Endothelial cell of umbilical vein (primary cell): ENCODE measurements at regions not wholly inside any gene's neighbourhood (a gene's known extent, or its start where the extent isn't known, plus 50 kb on each side); places are given as distances from the start of the nearest gene placed in this dataset.

Experiments used
- BruUV-seq: library from RNA; stranded (reverse); fragments of 400-500 nt; replicated peaks from 2 replicates; lab custom pipeline; 2021; lab: Mats Ljungman, UMichigan
- CTCF ChIA-PET: fragments of 300-600, 350-600 bp; sonication (Branson Sonifier 250); formaldehyde crosslinking; loops from one replicate; lab custom pipeline; 2021; ENCODE audit warnings: antibody characterized with exemption, inconsistent platforms; lab: Charles Lee
- POLR2A ChIA-PET: fragments of 300-600, 350-600 bp; sonication (Branson Sonifier 250); formaldehyde crosslinking; loops from one replicate; lab custom pipeline; 2021; ENCODE audit warnings: antibody characterized with exemption, inconsistent platforms; lab: Charles Lee
- DNase-seq: peaks from one replicate; pipeline ENCODE4 v3.0.0-alpha.2; 2011; ENCODE audit warnings: low read depth, low spot score
- FAIRE-seq: peaks from 2 replicates; lab custom pipeline; 2011; peaks lifted over from hg19 to GRCh38; lab: Jason Lieb, UNC
- H2AFZ ChIP-seq: 2 replicates; pipeline ENCODE4 v1.6.0; 2012; ENCODE audit warnings: low read depth, low read length, control low read depth, inconsistent platforms
- H3K27ac ChIP-seq: 2 replicates; pipeline ENCODE4 v1.5.1; 2011; ENCODE audit warnings: low read depth, mild to moderate bottlenecking, control low read depth, low read length, moderate library complexity; ENCODE audit not compliant: insufficient read depth
- H3K27me3 ChIP-seq, 2 experiments: 2 replicates each; pipeline versions ENCODE4 v1.6.0 to v1.6.1; 2011; ENCODE audit warnings: low read length in 2 of 2, mixed read lengths in 1 of 2; ENCODE audit not compliant: control insufficient read depth in 2 of 2, insufficient read depth in 2 of 2
- H3K36me3 ChIP-seq, 2 experiments: 2 replicates in 1 of 2; 3 replicates in 1 of 2; pipeline ENCODE4 v1.5.1; 2011; ENCODE audit warnings: low read length in 2 of 2, mild to moderate bottlenecking in 1 of 2, moderate library complexity in 1 of 2; ENCODE audit not compliant: control insufficient read depth in 2 of 2, insufficient read depth in 2 of 2; ENCODE audit errors: extremely low read depth in 1 of 2
- H3K4me1 ChIP-seq: 3 replicates; pipeline ENCODE4 v1.5.1; 2011; ENCODE audit warnings: mild to moderate bottlenecking, low read length; ENCODE audit not compliant: control insufficient read depth, insufficient read depth; ENCODE audit errors: extremely low read depth
- H3K4me2 ChIP-seq: 2 replicates; pipeline ENCODE4 v1.6.1; 2011; ENCODE audit warnings: low read length, control low read depth, mixed read lengths; ENCODE audit not compliant: insufficient read depth
- H3K4me3 ChIP-seq, 3 experiments: fragments of 200-600 bp in 1 of 3; sonication (generic), shearing (Covaris generic) in 1 of 3; replicated peaks in 1 of 3; 2 replicates each; pipeline ENCODE4 v1.5.1; 2011 to 2016; ENCODE audit warnings: control low read depth in 3 of 3, low read length in 3 of 3, mild to moderate bottlenecking in 2 of 3, inconsistent platforms in 1 of 3, low read depth in 1 of 3, moderate library complexity in 1 of 3; ENCODE audit not compliant: insufficient read depth in 1 of 3
- H3K79me2 ChIP-seq: 2 replicates; pipeline ENCODE4 v1.6.0; 2012; ENCODE audit warnings: low read length, inconsistent platforms; ENCODE audit not compliant: control insufficient read depth, insufficient read depth
- H3K9ac ChIP-seq: replicated peaks from 2 replicates; pipeline ENCODE3; 2011; ENCODE audit warnings: low read length, control low read depth; ENCODE audit not compliant: insufficient read depth; ENCODE audit errors: extremely low read depth
- H3K9me1 ChIP-seq: replicated peaks from 3 replicates; pipeline ENCODE4 v1.6.0; 2011; ENCODE audit warnings: mild to moderate bottlenecking, low read length; ENCODE audit not compliant: control insufficient read depth, insufficient read depth; ENCODE audit errors: extremely low read depth
- H3K9me3 ChIP-seq: replicated peaks from 2 replicates; pipeline ENCODE4 v1.5.1; 2012; ENCODE audit warnings: low read length, inconsistent platforms; ENCODE audit not compliant: control insufficient read depth, insufficient read depth
- H4K20me1 ChIP-seq: replicated peaks from 2 replicates; pipeline ENCODE3; 2011; ENCODE audit warnings: mild to moderate bottlenecking, low read length; ENCODE audit not compliant: control insufficient read depth, insufficient read depth; ENCODE audit errors: extremely low read depth
- CTCF ChIP-seq, 2 donors: IDR thresholded peaks; 1 replicate in 1 of 2; 2 replicates in 1 of 2; pipeline ENCODE4 v1.5.1; 2011; ENCODE audit warnings: low read length in 2 of 2, mild to moderate bottlenecking in 2 of 2, moderate library complexity in 2 of 2, control low read depth in 1 of 2, inconsistent platforms in 1 of 2, low read depth in 1 of 2; ENCODE audit not compliant: insufficient read depth in 1 of 2; ENCODE audit errors: extremely low read depth in 1 of 2
- EZH2 ChIP-seq: IDR thresholded peaks from 2 replicates; pipeline ENCODE4 v1.6.1; 2012; ENCODE audit warnings: borderline replicate concordance, low read depth, mild to moderate bottlenecking, moderate library complexity, low read length, inconsistent platforms; ENCODE audit not compliant: severe bottlenecking
- FOS ChIP-seq: IDR thresholded peaks from 2 replicates; pipeline ENCODE4 v1.6.1; 2011; ENCODE audit warnings: mild to moderate bottlenecking, low read length, moderate library complexity, borderline replicate concordance; ENCODE audit not compliant: insufficient read depth
- GATA2 ChIP-seq: IDR thresholded peaks from 2 replicates; pipeline ENCODE4 v1.7.0; 2011; ENCODE audit warnings: low read depth, mild to moderate bottlenecking, moderate library complexity, mixed read lengths, low read length; ENCODE audit not compliant: insufficient read length, insufficient read depth
- JUN ChIP-seq: IDR thresholded peaks from 2 replicates; pipeline ENCODE4 v1.6.1; 2011; ENCODE audit warnings: borderline replicate concordance, low read depth; ENCODE audit not compliant: insufficient read length, insufficient read depth
- MAX ChIP-seq: IDR thresholded peaks from 2 replicates; pipeline ENCODE4 v1.6.1; 2011; ENCODE audit not compliant: insufficient read depth, insufficient read length
- MYC ChIP-seq: IDR thresholded peaks from one replicate; pipeline ENCODE4 v1.6.1; 2011; ENCODE audit warnings: mild to moderate bottlenecking, low read depth, low read length
- POLR2A ChIP-seq: IDR thresholded peaks from 2 replicates; pipeline ENCODE4 v1.6.1; 2012; ENCODE audit warnings: low read depth, mild to moderate bottlenecking, control low read depth, low read length
- POLR2AphosphoS5 ChIP-seq: IDR thresholded peaks from 2 replicates; pipeline ENCODE4 v1.6.1; 2012; ENCODE audit warnings: low read depth, mild to moderate bottlenecking, control low read depth, low read length, moderate library complexity; ENCODE audit not compliant: insufficient read depth
- dilution Hi-C: fragments of 300-500 bp; cut with MboI; formaldehyde crosslinking; loops from one replicate; pipeline ENCODE4 v1.15.0; 2019; ENCODE audit warnings: low sequenced_read_pairs; ENCODE audit not compliant: extremely low pct_ligation_motif_present
- intact Hi-C: fragments of 100-400 bp; cut with micrococcal nuclease; formaldehyde crosslinking; loops from one replicate; pipeline ENCODE4 v1.10.0; 2022

- no peaks in the 10 kb centered on the region for H3K27me3 ChIP-seq
- DNase-seq = no peak
- no peaks in the 10 kb centered on the region for H4K20me1 ChIP-seq
- no peak for FAIRE-seq
- no peak overlapping the region for H3K27ac ChIP-seq
- H3K4me3 ChIP-seq = no peak overlapping the region
- H3K36me3 ChIP-seq = no peaks in the 10 kb centered on the region
- no TSS peak for BruUV-seq
- H3K4me2 ChIP-seq = no peak overlapping the region
- H3K9ac ChIP-seq = no peak overlapping the region
- ChIA-PET CTCF (no interaction called here), POLR2A (no interaction called here)
- no peak overlapping the region for H2AFZ ChIP-seq
- intact Hi-C loops = no loop called here
- H3K79me2 ChIP-seq = no peaks in the 10 kb centered on the region
- peaks cover 2% of the 10 kb centered on the region for H3K9me3 ChIP-seq
- TF ChIP-seq FOS (no peak), EZH2 (no peak), MYC (no peak), POLR2A (no peak), GATA2 (no peak), MAX (no peak), CTCF (IDR thresholded peaks at IDR 0.05; ENCODE audit: extremely low read depth in 1 of 2, insufficient read depth in 1 of 2, low read depth in 1 of 2, low read length in 2 of 2) (no peak), POLR2AphosphoS5 (no peak), JUN (no peak)
- H3K4me1 ChIP-seq = no peaks in the 10 kb centered on the region
- H3K9me1 ChIP-seq = no peaks in the 10 kb centered on the region
- dilution Hi-C loops = no loop called here
These were observed 357.0 kb upstream of the ID2 start for GRCh38 chr2:8324901-8325300.
